Effector CD4-positive, alpha-beta T cell (primary cell): ENCODE measurements at regions not wholly inside any gene's neighbourhood (a gene's known extent, or its start where the extent isn't known, plus 50 kb on each side); places are given as distances from the start of the nearest gene placed in this dataset.

Experiments
- DNase-seq: peaks from one replicate; pipeline ENCODE4 v3.0.0-alpha.2; 2020

DNA sequence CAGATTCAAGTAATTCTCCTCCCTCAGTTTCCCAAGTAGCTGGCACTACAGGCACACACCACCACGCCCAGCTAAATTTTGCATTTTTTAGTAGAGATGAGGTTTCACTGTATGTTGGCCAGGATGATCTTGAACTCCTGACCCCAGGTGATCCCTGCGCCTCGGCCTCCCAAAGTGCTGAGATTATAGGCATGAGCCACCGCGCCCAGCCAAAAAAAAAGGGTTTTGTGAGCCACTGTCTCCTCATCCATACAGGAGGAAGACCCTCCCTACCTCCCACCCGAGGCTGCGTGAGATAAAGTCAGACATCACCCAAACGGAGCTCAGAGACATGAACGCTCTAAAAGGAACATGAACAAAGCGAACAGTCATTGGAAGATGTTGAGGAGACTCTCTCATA lies 745.7 kb downstream of the BRD1 start:
- DNase-seq = no peak

DNA sequence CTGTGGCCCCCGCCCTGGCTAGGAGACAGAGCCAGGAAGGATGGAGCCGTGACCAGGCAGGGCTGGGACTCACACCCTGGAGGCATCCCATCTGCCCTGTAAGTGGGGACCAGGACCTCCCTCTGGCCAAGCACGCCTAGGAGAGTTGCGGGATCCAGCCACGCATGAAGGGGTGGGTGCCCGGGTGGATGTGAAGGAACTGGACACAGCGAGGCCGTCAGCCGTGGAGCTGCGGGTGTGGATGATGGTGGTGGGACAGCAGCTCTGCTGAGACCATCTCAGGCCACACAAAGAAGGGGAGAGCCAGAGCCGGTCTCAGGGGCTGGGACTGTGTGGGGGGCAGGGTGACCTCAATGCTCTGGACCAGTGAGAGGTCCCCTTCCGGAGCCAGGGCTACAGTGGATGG lies 746.4 kb downstream of the BRD1 start:
- no peak for DNase-seq

GRCh38 chr22:49080631-49081030 lies 747.0 kb downstream of the BRD1 start:
- no peak for DNase-seq

DNA sequence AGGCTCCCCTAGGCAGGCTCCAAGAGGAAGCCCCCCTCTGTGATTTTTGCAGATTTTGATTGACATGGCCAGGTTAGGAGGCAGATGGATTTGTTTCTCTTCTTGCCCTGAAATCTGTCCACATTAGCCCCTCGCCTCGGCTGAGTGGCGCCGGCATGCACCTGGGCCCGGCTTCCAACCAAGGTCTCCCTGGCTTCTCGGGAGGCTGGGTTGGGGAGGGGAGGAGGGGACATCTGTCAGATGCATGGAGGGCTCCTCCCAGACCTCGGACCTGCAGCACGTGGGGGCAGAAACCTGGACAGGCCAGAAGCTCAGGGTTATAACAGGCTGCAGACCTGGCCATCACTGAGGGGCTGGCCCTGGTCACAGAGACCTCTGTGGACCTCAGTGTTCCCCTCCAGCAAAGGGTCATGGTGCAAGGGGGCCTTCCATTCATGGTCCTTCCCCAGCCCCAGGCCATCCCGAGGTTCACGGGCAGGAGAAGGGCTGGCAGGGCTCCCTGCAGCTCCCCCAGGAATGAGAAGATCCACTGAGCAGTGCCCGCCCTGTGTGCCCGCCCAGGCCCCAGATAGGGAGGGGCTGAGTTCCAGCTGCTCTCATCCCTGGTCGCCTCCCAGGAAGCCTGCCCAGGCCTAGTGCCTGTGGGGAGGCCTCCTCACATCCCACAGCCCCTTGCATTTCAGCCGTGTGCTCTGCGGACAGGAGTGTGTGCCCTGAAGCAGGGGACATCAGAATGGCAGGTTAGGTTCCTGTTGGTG lies 747.8 kb downstream of the BRD1 start:
- DNase-seq = no peak

- no peak for DNase-seq
These were observed 748.5 kb downstream of the BRD1 start for GRCh38 chr22:49079027-49079725.

- no peak for DNase-seq
These were observed 749.5 kb downstream of the BRD1 start for GRCh38 chr22:49078076-49078710.

DNA sequence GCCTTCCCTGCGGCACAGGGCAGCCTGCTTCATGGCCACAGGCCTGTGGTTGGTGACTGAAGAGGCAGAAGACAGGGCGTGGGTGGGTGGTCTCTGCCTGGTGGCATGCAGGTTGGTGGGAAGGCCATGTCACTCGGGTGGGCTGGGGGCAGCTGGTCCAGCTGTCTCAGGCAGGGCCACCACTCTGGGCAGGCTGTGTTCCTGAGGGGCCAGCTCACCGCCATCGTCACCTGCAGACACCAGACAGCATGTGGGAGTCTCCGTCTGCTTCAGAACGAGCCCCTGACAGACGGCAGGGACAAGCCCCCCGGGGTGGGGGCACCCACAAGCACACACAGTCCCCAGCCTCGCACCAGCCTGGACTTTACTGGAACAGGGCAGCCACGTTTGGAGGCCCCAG lies 750.1 kb downstream of the BRD1 start:
- DNase-seq = no peak

DNA sequence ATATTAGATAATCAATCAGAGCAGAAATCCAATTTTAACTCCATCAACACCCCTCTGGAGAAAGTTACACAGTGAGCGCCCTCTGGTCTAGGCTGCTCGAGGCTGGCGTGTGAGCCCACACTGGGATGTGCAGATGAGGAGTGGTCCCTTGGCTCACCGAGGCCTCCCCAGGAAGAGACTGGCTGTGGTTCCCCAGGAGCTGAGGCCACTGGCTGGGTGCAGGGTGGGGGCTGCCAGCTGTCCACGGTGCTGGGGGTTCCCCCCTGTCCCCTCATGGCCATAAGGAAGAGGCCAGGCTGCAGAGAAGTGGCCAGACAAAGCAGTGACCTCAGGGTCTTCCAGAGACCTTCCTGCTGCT lies 750.7 kb downstream of the BRD1 start:
- no peak for DNase-seq

DNA sequence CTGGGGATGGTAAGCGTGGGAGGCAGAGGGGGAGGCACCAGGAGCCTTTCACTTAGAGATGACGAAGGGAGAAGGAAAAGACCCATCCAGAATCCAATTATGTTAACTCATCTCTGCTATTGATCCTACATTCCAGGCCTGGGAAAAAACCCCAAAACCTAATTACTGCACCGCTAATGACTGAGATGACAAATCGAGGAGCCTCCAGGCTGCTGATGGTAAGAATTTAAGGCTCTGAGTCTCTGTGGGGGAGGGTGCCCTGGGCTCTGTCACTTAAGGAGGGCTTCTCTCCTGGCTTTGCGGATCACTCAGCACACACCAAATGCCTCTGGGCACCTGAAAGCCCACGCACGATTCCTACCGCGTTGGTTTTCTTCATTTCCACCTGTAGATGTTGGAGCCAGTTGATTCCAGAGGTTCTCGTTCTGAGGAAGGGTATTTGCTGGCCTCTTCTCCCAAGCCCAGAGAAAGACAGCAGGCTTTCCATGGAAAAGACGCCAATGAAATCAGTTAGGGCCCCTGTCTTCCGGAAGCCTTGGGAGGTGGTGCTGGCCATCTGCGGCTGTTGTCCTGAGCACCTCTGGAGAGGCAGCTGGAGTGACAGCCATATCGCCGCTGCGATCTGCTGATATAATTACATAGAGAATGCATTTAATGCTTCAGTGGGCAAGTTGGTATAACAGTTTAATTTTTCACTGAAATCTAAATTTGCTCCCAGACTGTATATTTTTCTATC lies 751.2 kb downstream of the BRD1 start:
- DNase-seq = no peak

- no peak for DNase-seq
These were observed 752.5 kb downstream of the BRD1 start for GRCh38 chr22:49075150-49075549.

GRCh38 chr22:49073873-49074417 lies 753.7 kb downstream of the BRD1 start:
- no peak for DNase-seq

DNA sequence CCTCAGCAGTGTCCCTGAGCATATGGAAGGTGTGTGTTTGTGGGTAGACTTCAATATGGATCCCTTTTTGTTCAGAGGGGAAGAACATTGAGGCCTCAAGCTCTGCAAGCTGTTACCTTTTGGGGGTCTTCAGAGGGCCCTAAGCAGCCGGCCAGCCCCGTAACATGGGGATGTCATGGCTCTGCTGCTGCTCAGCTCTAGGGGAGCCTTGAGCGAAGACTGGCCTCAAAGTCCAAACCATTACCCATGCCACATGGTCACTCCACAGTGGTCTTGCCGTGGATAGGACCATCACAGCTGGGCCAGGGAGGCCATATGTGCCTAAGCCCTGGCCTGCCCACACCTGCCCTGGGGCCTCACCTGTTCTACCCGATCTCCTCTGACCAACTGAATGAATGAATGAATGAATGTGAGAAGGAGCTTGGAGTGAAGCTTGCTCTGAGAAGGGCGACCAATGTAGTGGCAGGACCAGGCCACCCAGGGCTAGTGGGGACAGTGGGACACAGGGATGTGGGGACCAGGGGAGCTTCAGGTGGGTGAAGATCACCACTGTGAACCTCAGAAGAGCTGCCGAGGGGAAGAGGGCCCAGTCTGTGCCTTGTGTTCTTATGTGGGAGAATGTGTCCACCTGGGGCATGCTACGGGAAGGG lies 754.6 kb downstream of the BRD1 start:
- no peak for DNase-seq

DNA sequence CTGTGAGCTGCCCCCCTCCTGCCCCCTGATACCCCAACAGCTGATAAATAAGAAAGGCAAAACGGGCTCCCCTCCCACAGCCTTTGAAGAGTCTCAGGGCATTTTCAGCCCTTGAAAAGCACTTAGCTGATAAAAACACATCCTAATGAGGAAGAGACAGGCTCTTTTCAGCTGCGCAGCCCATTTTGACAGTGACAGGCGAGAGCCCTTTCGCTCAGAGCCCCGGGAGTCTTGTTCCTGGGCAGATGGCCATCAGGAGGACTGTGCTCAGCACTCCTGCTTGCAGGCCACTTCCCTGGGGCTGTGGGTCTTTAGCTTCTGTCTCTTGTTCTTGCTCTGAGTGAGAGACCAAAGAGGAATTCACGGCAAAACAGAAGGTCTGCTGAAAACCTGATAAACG lies 757.2 kb downstream of the BRD1 start:
- DNase-seq = no peak

- DNase-seq = no peak
These were observed 758.7 kb downstream of the BRD1 start for GRCh38 chr22:49068861-49069500.

DNA sequence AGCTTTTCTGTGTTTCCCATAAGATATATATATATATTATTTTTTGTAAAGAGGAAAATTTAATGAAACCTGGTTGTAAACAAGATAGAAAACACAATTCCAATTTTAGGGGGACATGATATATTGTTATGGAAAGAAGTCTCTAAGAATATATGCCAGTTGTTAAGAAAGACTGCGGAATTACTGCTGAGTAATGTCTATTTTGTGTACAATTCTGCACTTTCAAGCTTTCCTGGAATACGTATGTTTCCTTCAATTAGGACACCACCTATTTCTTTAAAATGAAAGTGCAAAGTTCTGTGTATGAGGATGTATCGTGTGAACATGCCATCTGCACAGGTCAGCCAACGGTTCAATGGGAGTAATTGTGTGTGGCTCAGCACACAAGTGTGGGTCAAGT lies 760.2 kb downstream of the BRD1 start:
- DNase-seq = no peak

DNA sequence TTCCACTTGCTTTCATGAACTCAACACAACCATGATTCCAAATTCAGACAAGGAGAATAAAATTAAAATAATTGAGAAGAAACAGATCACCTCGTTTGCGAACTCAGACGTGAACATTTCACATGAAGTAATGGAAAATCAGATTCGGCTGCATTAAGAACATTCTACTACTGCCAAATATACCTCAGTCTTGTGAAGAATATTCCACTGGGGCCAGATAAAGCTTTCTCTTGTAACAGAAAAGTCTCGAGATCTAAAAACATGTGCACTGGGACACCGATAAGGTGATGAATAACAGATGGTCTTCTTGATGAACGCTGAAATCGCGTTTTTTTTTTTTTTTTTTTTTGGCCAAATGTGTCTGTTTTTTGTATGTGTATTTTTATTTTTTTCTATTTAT lies 761.1 kb downstream of the BRD1 start:
- DNase-seq = no peak

DNA sequence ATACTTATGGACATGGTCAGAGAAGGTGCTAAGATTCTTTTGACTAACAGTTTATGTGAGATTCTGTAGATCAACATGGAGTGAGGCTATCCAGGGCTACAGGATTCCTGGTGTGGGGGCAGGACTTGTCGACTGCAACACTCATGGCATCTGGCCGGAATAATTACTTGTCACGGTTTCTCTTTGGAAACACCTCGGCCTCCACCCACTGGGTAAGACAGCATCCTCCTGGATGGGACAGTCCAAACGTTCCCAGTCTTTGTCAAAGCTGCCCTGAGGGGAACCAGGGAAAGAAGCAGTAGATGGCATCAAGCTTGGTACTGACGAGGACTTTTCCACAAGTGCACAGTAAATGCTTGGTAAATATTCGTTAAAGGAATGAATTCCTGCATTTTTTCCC lies 762.8 kb downstream of the BRD1 start:
- DNase-seq = no peak

GRCh38 chr22:49063545-49063890 lies 764.2 kb downstream of the BRD1 start:
- no peak for DNase-seq

- DNase-seq = no peak
These were observed 764.7 kb downstream of the BRD1 start for GRCh38 chr22:49062802-49063544.

- DNase-seq = no peak
These were observed 765.4 kb downstream of the BRD1 start for GRCh38 chr22:49062155-49062801.

- DNase-seq = no peak
These were observed 769.8 kb downstream of the BRD1 start for GRCh38 chr22:49057910-49058309.
